Inflammatory macrophage treated with lipopolysaccharide for 4 hours (primary cell): ENCODE measurements at regions not wholly inside any gene's neighbourhood (a gene's known extent, or its start where the extent isn't known, plus 50 kb on each side); places are given as distances from the start of the nearest gene placed in this dataset.

ENCODE experiments used
- DNase-seq: peaks from one replicate; pipeline ENCODE4 v3.0.0-alpha.2; 2020

- no peak for DNase-seq
Measured at GRCh38 chr10:111458256-111458655, 381.4 kb downstream of the ADRA2A start.

DNA sequence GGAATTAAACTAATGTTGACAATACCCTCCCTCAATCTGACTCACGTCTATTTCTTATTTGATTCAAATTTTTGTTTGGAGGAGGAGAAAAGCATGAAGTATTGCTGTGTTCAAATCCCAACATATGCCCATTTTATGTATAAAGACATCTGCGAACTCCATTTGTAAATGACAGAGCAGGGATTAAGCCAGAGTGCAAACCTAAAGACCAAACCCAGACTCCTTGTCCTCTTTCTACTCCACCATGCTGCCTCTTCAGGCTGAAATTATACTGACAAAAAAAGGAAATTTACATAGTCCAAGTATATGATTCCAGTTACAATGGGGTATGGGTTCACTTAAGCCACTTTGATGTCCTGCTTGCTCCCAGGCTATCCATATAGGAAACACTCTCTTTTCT, 383.1 kb downstream of the ADRA2A start:
- no peak for DNase-seq

- DNase-seq = no peak
Measured at GRCh38 chr10:111472445-111472844, 395.6 kb downstream of the ADRA2A start.

DNA sequence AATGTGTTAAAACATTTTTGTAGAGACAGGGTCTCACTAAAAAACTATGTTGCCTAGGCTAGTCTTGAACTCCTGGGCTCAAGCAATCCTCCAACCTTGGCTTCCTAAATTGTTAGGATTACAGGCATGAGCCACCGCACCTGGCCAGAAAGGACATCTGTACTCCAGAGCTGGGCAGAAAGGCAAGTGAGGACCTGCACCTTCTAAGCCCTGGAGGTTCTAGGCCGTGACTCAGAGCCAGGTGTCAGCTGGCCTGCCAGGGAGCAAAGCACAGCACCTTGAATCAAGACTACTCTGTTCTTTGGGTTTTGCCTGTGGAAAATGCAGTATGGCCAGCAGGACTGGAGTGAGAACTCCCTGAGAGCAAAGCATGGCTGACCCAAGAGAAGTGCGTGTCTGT, 396.5 kb downstream of the ADRA2A start:
- DNase-seq = no peak

- DNase-seq = no peak
Measured at GRCh38 chr10:111474786-111475185, 398.0 kb downstream of the ADRA2A start.

DNA sequence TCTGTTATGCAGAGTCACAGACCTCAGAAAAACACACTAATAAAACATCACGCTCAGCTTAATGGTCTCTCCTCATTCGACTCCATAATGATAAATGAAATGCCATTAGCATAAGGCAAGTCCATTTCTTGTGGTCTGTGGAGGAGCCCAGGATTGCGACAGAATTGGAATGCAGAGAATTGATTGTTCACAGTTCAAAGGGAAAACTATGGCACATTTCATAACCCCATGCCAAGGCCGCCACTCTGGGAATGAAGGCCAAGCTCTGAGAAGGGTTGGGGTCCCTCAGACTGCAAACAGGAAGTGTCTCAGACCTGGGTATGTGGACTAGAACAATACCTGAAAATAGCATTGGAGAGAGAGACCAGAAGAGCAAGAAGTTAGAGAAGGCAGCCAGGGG, 398.9 kb downstream of the ADRA2A start:
- no peak for DNase-seq

- DNase-seq = no peak
Measured at GRCh38 chr10:111478651-111479050, 401.8 kb downstream of the ADRA2A start.

GRCh38 chr10:111479966-111480365, 403.1 kb downstream of the ADRA2A start:
- DNase-seq = no peak

GRCh38 chr10:111481261-111481826, 404.5 kb downstream of the ADRA2A start:
- no peak for DNase-seq

DNA sequence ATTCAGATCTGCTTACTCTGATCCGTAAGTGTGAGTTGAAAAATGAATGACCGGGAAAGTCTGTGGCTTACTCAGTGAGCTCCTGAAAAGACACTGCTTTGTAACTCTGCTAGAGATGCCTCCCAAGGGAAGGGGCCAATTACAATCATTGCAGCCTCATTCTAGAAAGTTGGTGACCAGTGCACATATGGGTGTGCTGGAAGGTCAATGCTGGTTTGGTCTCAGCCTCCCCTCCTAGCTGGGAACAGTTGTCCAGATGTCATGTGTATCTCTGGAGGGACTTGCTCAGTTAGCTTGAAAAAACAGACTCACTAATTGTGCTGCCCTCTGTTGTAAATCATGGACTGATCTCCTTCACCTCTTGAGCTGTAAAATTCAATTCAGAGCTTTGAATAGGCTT, 405.0 kb downstream of the ADRA2A start:
- no peak for DNase-seq

DNA sequence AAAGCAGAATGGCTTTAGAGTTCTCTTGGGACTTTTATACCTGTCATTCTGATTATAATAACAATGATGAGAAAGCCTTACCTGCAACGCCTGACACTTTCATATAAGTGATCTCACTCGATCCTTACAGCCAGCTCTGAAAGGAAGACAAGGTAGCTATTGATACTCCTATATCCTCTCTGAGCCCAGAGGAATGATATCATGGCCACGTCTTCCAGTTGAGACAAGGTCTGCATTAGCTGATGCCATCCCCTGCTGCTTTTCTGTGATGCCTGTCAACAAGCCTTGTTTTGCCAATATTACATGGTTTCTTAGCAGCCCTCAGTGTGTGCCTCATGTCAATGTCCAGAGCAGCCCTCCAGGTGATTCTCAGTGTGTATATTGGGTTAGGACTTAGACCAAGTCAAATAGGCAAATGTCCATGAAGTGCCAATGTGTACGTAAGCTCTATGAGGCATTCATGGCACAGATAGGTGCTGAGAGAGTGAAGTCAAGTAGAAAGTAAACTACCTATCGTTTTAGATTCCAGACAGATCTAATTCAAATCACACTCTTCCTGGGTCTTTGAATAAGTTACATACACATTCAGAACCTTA, 405.9 kb downstream of the ADRA2A start:
- DNase-seq = no peak

DNA sequence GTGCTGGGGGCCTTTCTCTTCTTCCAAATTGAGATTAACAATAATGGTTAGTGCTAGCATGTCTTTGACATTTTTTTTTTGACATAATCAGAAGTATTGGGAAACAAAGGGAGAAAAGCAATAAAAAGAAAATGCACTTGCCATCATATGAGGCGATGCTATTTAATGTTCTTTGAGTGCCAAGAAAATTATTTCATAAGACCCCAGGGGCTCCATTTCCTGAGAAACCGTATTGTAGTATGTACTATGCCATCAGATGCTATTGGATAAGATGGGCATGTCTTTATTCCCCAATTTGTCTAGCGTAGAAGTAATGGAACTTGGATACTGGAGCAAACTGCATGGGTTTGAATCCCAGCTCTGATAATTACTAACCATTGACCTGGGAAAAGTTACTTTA, 408.9 kb downstream of the ADRA2A start:
- DNase-seq = no peak

GRCh38 chr10:111486346-111486745, 409.5 kb downstream of the ADRA2A start:
- DNase-seq = no peak

- DNase-seq = no peak
Measured at GRCh38 chr10:111488668-111489067, 411.8 kb downstream of the ADRA2A start.

- DNase-seq = no peak
Measured at GRCh38 chr10:111491154-111491553, 414.3 kb downstream of the ADRA2A start.

DNA sequence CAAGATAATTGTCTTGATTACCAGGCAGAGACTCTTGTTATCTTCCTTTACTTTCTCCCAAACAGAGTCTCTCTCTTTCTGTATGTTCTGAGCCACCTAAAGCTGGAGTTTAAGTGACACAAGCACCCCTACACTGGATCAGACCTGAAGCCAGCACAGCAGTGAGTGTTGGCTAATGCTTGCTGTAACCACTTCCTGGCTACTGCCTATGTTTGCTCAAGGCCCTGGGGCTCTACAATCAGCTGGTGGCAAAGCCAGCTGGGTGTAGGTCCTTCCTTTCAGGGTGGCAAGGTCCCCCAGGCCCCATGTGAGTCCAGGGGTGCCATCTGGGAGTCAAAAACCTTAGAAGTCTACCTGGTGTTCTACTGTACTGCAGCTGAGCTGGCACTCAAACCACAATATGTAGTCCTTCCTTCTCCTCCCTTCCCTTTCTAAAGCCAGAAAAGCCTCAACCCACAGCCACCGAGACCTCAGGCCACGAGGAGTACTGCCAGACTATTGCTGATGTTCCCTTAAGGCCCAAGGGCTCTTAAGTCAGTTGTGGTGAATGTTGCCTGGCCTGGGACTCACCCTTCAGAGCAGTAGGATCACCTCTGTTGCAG, 416.3 kb downstream of the ADRA2A start:
- no peak for DNase-seq

GRCh38 chr10:111498560-111498959, 421.7 kb downstream of the ADRA2A start:
- no peak for DNase-seq

DNA sequence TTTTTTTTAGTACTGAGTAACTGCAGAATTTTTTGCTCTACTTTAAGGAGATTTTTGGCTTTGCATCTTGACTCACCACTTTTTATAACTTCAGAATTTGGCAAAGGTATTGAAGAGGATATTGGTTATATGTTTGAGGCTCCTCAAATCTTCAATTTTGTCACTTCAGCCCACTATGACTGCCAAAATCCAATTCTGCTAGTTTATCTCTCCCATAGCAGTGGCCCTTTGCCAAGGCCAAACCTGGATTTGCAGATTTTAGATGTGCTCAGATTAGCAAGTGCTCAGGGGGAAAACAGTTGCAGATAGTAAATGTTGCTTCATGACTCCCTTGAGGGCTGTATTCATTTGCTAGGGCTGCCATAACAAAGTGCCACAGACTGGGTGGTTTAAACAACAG, 427.5 kb downstream of the ADRA2A start:
- no peak for DNase-seq

- DNase-seq = no peak
Measured at GRCh38 chr10:111506266-111507034, 429.6 kb downstream of the ADRA2A start.

DNA sequence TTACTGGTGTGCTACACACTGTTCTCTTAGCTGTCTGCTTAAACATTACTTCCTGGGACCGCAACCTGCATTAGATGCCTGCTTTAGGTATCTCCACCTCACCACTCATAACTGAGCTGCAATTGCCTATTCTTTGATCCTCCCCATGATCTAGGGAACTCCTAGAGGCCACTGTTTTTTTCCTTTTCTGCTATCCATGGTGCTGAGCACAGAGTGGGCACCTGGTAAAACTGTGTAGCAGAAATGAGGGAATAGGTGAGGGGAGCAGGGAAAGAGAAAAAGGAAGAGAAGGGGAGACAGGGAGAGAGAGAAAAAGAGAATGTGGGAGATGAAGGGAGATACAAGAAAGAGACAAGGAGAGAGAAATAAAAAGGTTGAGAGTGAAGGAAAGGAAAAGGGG, 434.9 kb downstream of the ADRA2A start:
- DNase-seq = no peak

- DNase-seq = no peak
Measured at GRCh38 chr10:111515264-111515663, 438.4 kb downstream of the ADRA2A start.

DNA sequence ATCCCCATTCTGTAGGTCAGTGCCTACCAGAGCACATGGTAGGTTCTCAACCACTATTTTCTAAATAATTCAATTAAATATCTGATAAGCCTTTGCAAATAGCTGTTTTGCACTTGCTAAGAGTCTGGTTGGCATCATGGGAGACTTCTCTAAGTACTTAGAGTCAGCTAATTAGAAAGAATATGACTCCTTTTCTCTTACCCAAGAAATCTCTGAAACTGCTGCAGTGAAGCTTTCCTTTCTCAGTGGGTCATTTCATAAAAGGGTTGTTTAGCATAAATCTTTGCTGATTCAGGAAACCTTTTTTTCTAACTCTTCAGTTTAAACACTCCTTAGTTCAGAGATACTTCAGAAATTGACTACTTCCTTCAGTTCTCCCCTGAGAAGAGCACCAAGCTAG, 438.9 kb downstream of the ADRA2A start:
- no peak for DNase-seq

DNA sequence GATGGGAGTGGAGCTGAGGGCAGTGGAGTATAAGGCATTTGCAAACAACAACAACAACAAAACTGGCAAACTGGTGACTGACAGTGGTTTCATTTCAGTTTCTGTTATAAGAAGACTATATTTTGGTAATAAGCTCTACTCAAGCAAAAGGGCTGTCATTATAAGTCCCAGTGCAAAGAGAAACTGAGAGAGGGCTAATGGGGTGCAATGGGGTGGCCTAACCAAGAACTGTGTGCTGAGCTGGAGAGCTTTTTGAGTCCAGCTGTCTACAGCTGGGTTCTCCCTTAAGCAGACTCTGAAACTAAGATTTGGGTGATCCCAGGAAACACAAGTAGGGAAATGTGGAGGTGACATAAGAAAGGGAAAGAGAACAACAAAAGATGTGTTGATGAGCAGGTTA, 439.3 kb downstream of the ADRA2A start:
- DNase-seq = no peak

- no peak for DNase-seq
Measured at GRCh38 chr10:111522141-111522540, 445.3 kb downstream of the ADRA2A start.
